Spleen (tissue), 7 donors: ENCODE measurements at regions not wholly inside any gene's neighbourhood (a gene's known extent, or its start where the extent isn't known, plus 50 kb on each side); places are given as distances from the start of the nearest gene placed in this dataset.
"Not testable (repeated sequence)": the region's sequence is repeated elsewhere in the genome, so short reads cannot be mapped to it uniquely, and the experiment has no call there.

Source experiments
- CTCF ChIP-seq, 11 experiments: fragments of 200-600 bp in 7 of 11; fragments of 450-650 bp in 4 of 11; sonication (generic) in 4 of 11; IDR thresholded peaks in 8 of 11; conservative IDR thresholded peaks in 3 of 11; 1 replicate in 7 of 11; 2 replicates in 4 of 11; pipeline versions ENCODE4 v1.4.0 to v1.8.0; 2016 to 2021; ENCODE audit warnings: antibody characterized with exemption in 11 of 11, inconsistent platforms in 4 of 11, mild to moderate bottlenecking in 1 of 11
- POLR2A ChIP-seq, 3 donors: fragments of 450-650 bp; IDR thresholded peaks; one replicate each; pipeline ENCODE4 v1.5.1; 2017; ENCODE audit warnings: antibody characterized with exemption in 3 of 3, mild to moderate bottlenecking in 1 of 3
- POLR2AphosphoS5 ChIP-seq, 3 donors: sonication (generic); formaldehyde crosslinking; IDR thresholded peaks; one replicate each; pipeline ENCODE4 v1.5.1; 2017; ENCODE audit warnings: antibody characterized with exemption in 3 of 3
- donor health status: DM: no; HTN: no; CAD: no; lungs with moderate emphysema.
- donor health status: DM: no; HTN: no; CAD: no.
- donor health status: DM: no; HTN: no; CAD: no.

DNA sequence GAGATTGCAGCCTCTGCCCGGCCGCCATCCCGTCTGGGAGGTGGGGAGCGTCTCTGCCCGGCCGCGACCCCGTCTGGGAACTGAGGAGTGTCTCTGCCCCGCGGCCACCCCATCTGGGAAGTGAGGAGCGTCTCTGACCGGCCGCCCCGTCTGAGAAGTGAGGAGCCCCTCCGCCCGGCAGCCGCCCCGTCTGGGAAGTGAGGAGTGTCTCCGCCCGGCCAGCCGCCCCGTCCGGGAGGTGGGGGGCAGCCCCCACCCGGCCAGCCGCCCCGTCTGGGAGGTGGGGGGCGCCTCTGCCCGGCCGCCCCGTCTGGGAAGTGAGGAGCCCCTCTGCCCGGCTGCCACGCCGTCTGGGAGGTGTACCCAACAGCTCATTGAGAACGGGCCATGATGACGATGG is 92.3 kb upstream of the PLEKHG1 start:
- not testable (repeated sequence) for TF ChIP-seq CTCF (IDR thresholded peaks at IDR 0.05 in 8 of 11, conservative IDR thresholded peaks at IDR 0.05 in 3 of 11); POLR2A (IDR thresholded peaks at IDR 0.05); POLR2AphosphoS5 (IDR thresholded peaks at IDR 0.05)
